BLaER1 treated with 17β-estradiol and CSF1 and Interleukin-3, amounts not matched to agents 10 nM and 100 nM (cell line): ENCODE measurements at regions not wholly inside any gene's neighbourhood (a gene's known extent, or its start where the extent isn't known, plus 50 kb on each side); places are given as distances from the start of the nearest gene placed in this dataset.
"Not testable (repeated sequence)": the region's sequence is repeated elsewhere in the genome, so short reads cannot be mapped to it uniquely, and the experiment has no call there.

ENCODE experiments used
- H3K27ac ChIP-seq, 11 experiments: shearing (Covaris generic); formaldehyde crosslinking; 2 replicates each; pipeline ENCODE4 v1.8.1; 2022
- H3K27me3 ChIP-seq, 11 experiments: shearing (Covaris generic); formaldehyde crosslinking; 2 replicates each; pipeline ENCODE4 v1.8.1; 2022
- H3K36me3 ChIP-seq, 11 experiments: shearing (Covaris generic); formaldehyde crosslinking; 2 replicates each; pipeline ENCODE4 v1.8.1; 2022
- H3K4me1 ChIP-seq, 10 experiments: shearing (Covaris generic); formaldehyde crosslinking; 2 replicates each; pipeline ENCODE4 v1.8.1; 2022
- H3K4me2 ChIP-seq, 11 experiments: shearing (Covaris generic); formaldehyde crosslinking; 2 replicates each; pipeline ENCODE4 v1.8.1; 2022
- H3K4me3 ChIP-seq, 10 experiments: shearing (Covaris generic); formaldehyde crosslinking; 2 replicates each; pipeline ENCODE4 v1.8.1; 2022
- H3K9ac ChIP-seq, 11 experiments: shearing (Covaris generic); formaldehyde crosslinking; 2 replicates each; pipeline ENCODE4 v1.8.1; 2022
- H3K9me3 ChIP-seq, 11 experiments: shearing (Covaris generic); formaldehyde crosslinking; replicated peaks in 1 of 11; 2 replicates each; pipeline ENCODE4 v1.8.1; 2022
- H4K20me1 ChIP-seq, 11 experiments: shearing (Covaris generic); formaldehyde crosslinking; 2 replicates each; pipeline ENCODE4 v1.8.1; 2022
- Cebpa-rat ChIP-seq, 11 experiments: shearing (Covaris generic); IDR thresholded peaks; 2 replicates each; pipeline ENCODE4 v1.8.1; 2022

- H3K9me3 ChIP-seq, result peaks cover 6 to 32% (median 18%) of the 10 kb centered on the region in 11 experiments
These were observed 57.1 kb upstream of the RBM24 start for GRCh38 chr6:17224056-17224455.

GRCh38 chr6:17224501-17224900, 56.7 kb upstream of the RBM24 start:
- H3K27me3 ChIP-seq, H4K20me1 ChIP-seq, H3K9ac ChIP-seq, H3K4me3 ChIP-seq, H3K4me2 ChIP-seq, H3K36me3 ChIP-seq, H3K4me1 ChIP-seq, H3K27ac ChIP-seq: not testable (repeated sequence)
- peaks cover 6 to 32% (median 18%) of the 10 kb centered on the region in 11 experiments for H3K9me3 ChIP-seq

More at GRCh38 chr6:17224056-17224455, 57.1 kb upstream of the RBM24 start:
- TF ChIP-seq Cebpa-rat (IDR thresholded peaks at IDR 0.05), result no peak
- H3K4me3 ChIP-seq, result no peak overlapping the region
- no peaks in the 10 kb centered on the region for H3K36me3 ChIP-seq
- no peaks in the 10 kb centered on the region for H3K4me1 ChIP-seq
- H4K20me1 ChIP-seq, result no peaks in the 10 kb centered on the region
- no peaks in the 10 kb centered on the region for H3K27me3 ChIP-seq
- H3K4me2 ChIP-seq, result no peak overlapping the region
- no peak overlapping the region for H3K9ac ChIP-seq
- no peak overlapping the region for H3K27ac ChIP-seq

GRCh38 chr6:17225767-17226630, 55.2 kb upstream of the RBM24 start:
- no peaks in the 10 kb centered on the region for H4K20me1 ChIP-seq
- peaks cover 6 to 32% (median 18%) of the 10 kb centered on the region in 11 experiments for H3K9me3 ChIP-seq
- H3K4me2 ChIP-seq, result no peak overlapping the region
- H3K36me3 ChIP-seq, result no peaks in the 10 kb centered on the region
- no peaks in the 10 kb centered on the region for H3K27me3 ChIP-seq
- no peak overlapping the region for H3K27ac ChIP-seq
- TF ChIP-seq Cebpa-rat (IDR thresholded peaks at IDR 0.05), result no peak
- no peaks in the 10 kb centered on the region for H3K4me1 ChIP-seq
- H3K4me3 ChIP-seq, result no peak overlapping the region
- no peak overlapping the region for H3K9ac ChIP-seq

DNA sequence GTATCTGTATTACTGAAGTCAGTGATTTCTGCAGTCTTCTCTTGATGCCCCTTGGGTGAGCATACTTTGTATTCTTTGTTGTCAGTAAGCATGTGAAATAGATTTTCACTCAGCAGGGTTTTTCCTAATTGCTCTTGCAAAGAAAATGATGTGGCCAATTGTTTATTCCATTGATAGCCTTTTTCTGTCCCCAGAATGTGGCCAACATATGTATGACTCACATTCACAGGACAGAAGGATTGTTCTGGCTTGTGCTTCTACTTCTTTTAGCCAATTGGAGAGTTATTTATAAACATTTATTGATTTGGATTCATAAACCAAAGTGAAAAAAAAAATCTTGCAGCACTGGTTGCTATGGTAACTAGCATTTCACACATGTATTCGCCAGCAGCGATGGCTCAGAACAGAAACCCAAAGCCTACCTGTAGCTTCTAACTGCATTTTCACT, 54.4 kb upstream of the RBM24 start:
- no peak overlapping the region for H3K27ac ChIP-seq
- no peaks in the 10 kb centered on the region for H3K36me3 ChIP-seq
- H3K4me3 ChIP-seq, result no peak overlapping the region
- H4K20me1 ChIP-seq, result no peaks in the 10 kb centered on the region
- TF ChIP-seq Cebpa-rat (IDR thresholded peaks at IDR 0.05), result no peak
- no peaks in the 10 kb centered on the region for H3K4me1 ChIP-seq
- H3K9ac ChIP-seq, result no peak overlapping the region
- peaks cover 6 to 32% (median 18%) of the 10 kb centered on the region in 11 experiments for H3K9me3 ChIP-seq
- H3K4me2 ChIP-seq, result no peak overlapping the region
- H3K27me3 ChIP-seq, result no peaks in the 10 kb centered on the region

GRCh38 chr6:17227403-17227802, 53.8 kb upstream of the RBM24 start:
- no peaks in the 10 kb centered on the region for H4K20me1 ChIP-seq
- no peak overlapping the region for H3K4me2 ChIP-seq
- H3K36me3 ChIP-seq, result no peaks in the 10 kb centered on the region
- no peaks in the 10 kb centered on the region for H3K4me1 ChIP-seq
- peaks cover 6 to 28% (median 18%) of the 10 kb centered on the region in 11 experiments for H3K9me3 ChIP-seq
- H3K27me3 ChIP-seq, result no peaks in the 10 kb centered on the region
- H3K4me3 ChIP-seq, result no peak overlapping the region
- no peak overlapping the region for H3K27ac ChIP-seq
- H3K9ac ChIP-seq, result no peak overlapping the region
- no peak for TF ChIP-seq Cebpa-rat (IDR thresholded peaks at IDR 0.05)
